Right lobe of liver (tissue), 4 donors: ENCODE measurements at regions not wholly inside any gene's neighbourhood (a gene's known extent, or its start where the extent isn't known, plus 50 kb on each side); places are given as distances from the start of the nearest gene placed in this dataset.

ENCODE experiments used
- POLR2A ChIP-seq: fragments of 450-650 bp; IDR thresholded peaks from one replicate; pipeline ENCODE4 v1.6.1; 2017; ENCODE audit warnings: antibody characterized with exemption, mild to moderate bottlenecking
- TF ChIP-seq, protein P1 (sequence below), 4 donors: fragments of 200-600 bp in 3 of 4; fragments of 450-650 bp in 1 of 4; IDR thresholded peaks; one replicate each; pipeline versions ENCODE4 v1.5.1 to v1.8.0; 2016 to 2022; ENCODE audit warnings: antibody characterized with exemption in 4 of 4, mild to moderate bottlenecking in 2 of 4
- donor health status: DM: no; HTN: no; CAD: no.
- donor health status: DM: no; HTN: no; CAD: no.
- donor health status: DM: no; HTN: yes; CAD: no.

DNA sequence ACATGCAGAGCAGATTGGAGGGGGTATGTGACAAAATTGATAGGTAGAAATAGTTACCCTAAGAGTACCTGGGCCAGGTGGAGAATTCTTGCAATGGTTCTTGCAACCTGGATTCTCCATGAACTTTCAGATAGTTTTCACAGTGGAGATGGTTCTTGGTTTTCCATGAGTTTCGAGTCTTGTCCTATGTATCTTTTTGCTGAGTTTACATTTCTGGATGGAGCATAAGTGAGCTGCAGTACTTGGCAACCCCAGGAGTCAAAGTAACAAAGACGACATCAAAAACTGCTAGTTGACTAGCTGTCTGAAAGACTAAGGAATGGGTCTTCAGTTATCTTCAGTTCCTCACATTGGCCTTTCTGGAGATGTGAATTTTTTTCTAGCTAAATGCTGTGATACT is 196.6 kb upstream of the RAD23B start:
- TF ChIP-seq, protein P1, sequence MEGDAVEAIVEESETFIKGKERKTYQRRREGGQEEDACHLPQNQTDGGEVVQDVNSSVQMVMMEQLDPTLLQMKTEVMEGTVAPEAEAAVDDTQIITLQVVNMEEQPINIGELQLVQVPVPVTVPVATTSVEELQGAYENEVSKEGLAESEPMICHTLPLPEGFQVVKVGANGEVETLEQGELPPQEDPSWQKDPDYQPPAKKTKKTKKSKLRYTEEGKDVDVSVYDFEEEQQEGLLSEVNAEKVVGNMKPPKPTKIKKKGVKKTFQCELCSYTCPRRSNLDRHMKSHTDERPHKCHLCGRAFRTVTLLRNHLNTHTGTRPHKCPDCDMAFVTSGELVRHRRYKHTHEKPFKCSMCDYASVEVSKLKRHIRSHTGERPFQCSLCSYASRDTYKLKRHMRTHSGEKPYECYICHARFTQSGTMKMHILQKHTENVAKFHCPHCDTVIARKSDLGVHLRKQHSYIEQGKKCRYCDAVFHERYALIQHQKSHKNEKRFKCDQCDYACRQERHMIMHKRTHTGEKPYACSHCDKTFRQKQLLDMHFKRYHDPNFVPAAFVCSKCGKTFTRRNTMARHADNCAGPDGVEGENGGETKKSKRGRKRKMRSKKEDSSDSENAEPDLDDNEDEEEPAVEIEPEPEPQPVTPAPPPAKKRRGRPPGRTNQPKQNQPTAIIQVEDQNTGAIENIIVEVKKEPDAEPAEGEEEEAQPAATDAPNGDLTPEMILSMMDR (IDR thresholded peaks at IDR 0.05) = no peak
- no peak for TF ChIP-seq POLR2A
